Activated T-cell treated with anti-CD3 and anti-CD28 coated beads, Interleukin-2, amount 50 U/mL, for 24 hours (primary cell): ENCODE measurements at regions not wholly inside any gene's neighbourhood (a gene's known extent, or its start where the extent isn't known, plus 50 kb on each side); places are given as distances from the start of the nearest gene placed in this dataset.
"Not testable (repeated sequence)": the region's sequence is repeated elsewhere in the genome, so short reads cannot be mapped to it uniquely, and the experiment has no call there.

Experiments
- DNase-seq: peaks from one replicate; pipeline ENCODE4 v3.0.0-alpha.2; 2020
- H3K27ac Mint-ChIP-seq: 2 replicates; pipeline ENCODE4 v1.8.0; 2020; ENCODE audit warnings: mild to moderate bottlenecking, mixed read lengths
- H3K27me3 Mint-ChIP-seq: 2 replicates; pipeline ENCODE4 v1.8.0; 2020; ENCODE audit warnings: mixed read lengths
- H3K36me3 Mint-ChIP-seq: 2 replicates; pipeline ENCODE4 v1.8.0; 2020; ENCODE audit warnings: low read depth, mixed read lengths
- H3K4me1 Mint-ChIP-seq: 2 replicates; pipeline ENCODE4 v1.8.0; 2020; ENCODE audit warnings: low read depth, mixed read lengths
- H3K4me3 Mint-ChIP-seq: 2 replicates; pipeline ENCODE4 v1.8.0; 2020; ENCODE audit warnings: mild to moderate bottlenecking, moderate library complexity, mixed read lengths
- H3K9me3 Mint-ChIP-seq: 2 replicates; pipeline ENCODE4 v1.8.0; 2020; ENCODE audit warnings: mixed read lengths

DNA sequence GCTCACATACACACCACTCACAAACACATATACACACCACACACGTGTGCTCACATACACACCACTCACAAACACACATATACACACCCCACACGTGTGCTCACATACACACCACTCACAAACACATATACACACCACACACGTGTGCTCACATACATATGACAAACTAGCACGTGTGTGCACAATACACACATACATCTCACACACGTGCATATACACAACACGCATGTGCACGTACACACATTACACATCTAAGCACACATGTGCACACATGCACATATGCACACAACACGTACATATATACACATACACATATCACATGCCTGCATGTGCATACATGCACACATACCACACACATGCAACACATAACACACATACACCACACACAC is 78.3 kb upstream of the FOXK1 start:
- no peaks in the 10 kb centered on the region for H3K4me1 Mint-ChIP-seq
- H3K27ac Mint-ChIP-seq: no peak overlapping the region
- no peak overlapping the region for H3K4me3 Mint-ChIP-seq
- H3K9me3 Mint-ChIP-seq: no peaks in the 10 kb centered on the region
- no peak for DNase-seq
- H3K36me3 Mint-ChIP-seq: no peaks in the 10 kb centered on the region
- no peaks in the 10 kb centered on the region for H3K27me3 Mint-ChIP-seq

DNA sequence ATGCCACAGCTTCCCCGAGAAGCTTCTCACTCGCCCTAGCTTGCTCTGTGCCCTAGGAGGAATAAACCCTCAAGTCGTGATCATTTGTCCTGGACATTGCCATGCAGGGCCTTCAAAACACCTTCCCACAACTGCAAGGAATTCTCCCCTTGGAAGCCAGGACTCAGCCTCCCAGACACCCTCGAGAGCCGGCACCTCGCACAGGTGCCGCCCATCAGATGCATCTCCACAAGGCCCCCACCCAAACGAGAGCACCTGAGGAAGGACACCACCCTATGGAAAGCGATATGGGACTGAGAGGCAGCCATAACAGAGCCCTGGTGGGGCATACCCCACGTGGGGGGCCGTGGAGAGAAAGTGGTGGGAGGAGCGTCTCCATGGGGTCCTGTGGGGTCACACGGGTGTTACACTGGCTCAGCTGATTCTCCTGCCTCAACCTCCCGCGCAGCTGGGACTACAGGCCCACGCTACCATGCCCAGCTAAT is 77.6 kb upstream of the FOXK1 start:
- Mint-ChIP-seq H3K27ac (no peak overlapping the region), H3K27me3 (no peaks in the 10 kb centered on the region), H3K4me3 (no peak overlapping the region), H3K36me3 (no peaks in the 10 kb centered on the region), H3K4me1 (no peaks in the 10 kb centered on the region), H3K9me3 (no peaks in the 10 kb centered on the region)
- DNase-seq: no peak

DNA sequence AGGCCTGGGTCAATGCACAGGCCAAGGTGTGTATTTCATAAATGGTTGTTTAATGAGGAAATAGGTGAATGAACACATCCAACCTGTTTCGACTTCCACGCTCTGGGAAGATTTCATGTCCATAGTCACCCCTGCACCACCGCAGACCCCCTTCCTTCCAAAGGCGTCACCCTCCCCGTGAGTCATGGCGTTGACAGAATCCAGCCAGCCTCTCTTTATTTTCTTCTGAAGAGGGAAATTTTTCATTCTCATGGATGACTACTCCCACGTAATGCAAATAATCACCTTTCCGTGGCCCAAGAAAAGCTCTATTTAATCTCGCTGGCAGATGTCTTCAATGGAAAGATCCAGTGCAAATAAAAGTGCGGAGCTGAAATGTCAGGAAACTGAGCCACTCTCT is 75.3 kb upstream of the FOXK1 start:
- no peaks in the 10 kb centered on the region for H3K9me3 Mint-ChIP-seq
- no peaks in the 10 kb centered on the region for H3K36me3 Mint-ChIP-seq
- no peaks in the 10 kb centered on the region for H3K27me3 Mint-ChIP-seq
- DNase-seq: no peak
- H3K4me3 Mint-ChIP-seq: no peak overlapping the region
- H3K27ac Mint-ChIP-seq: no peak overlapping the region
- no peaks in the 10 kb centered on the region for H3K4me1 Mint-ChIP-seq

DNA sequence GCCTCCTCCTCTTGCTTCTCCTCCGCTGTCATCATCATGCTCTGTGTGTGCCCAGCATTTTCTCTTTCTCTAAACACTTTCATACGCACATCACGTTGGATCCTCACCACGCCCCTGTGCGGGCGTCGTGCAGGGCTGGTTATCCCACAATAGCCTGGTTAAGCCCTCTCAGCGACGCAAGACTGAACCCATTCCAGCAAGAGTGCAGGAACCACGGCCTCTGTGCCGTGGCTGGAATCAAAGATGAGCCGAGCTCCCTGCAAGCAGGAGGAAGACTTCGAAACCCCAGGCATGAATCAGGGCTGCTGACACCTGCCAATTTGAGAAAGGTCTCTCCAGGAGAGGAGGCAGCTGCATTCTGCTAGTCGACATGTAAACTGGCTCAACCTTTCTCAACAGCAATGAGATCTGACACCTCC is 74.8 kb upstream of the FOXK1 start:
- no peak overlapping the region for H3K4me3 Mint-ChIP-seq
- no peak for DNase-seq
- no peaks in the 10 kb centered on the region for H3K27me3 Mint-ChIP-seq
- H3K9me3 Mint-ChIP-seq: no peaks in the 10 kb centered on the region
- no peaks in the 10 kb centered on the region for H3K4me1 Mint-ChIP-seq
- H3K36me3 Mint-ChIP-seq: no peaks in the 10 kb centered on the region
- no peak overlapping the region for H3K27ac Mint-ChIP-seq

DNA sequence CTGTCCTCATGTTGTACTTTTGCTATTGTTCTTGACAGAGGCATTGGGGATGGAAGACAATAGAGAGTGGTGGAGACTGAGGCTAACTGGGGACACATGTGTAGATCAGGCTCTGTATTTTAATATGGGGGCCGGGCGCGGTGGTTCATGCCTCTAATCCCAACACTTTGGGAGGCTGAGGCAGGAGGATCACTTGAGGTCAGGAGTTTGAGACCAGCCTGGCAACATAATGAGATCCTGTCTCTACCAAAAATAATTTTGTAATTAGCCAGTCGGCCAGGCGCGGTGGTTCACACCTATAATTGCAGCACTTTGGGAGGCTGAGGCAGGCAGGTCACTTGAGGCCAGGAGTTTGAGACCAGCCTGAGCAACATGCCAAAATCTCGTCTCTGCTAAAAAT is 72.5 kb upstream of the FOXK1 start:
- H3K4me1 Mint-ChIP-seq, H3K9me3 Mint-ChIP-seq, H3K27me3 Mint-ChIP-seq, H3K27ac Mint-ChIP-seq, H3K36me3 Mint-ChIP-seq, DNase-seq, H3K4me3 Mint-ChIP-seq: not testable (repeated sequence)

DNA sequence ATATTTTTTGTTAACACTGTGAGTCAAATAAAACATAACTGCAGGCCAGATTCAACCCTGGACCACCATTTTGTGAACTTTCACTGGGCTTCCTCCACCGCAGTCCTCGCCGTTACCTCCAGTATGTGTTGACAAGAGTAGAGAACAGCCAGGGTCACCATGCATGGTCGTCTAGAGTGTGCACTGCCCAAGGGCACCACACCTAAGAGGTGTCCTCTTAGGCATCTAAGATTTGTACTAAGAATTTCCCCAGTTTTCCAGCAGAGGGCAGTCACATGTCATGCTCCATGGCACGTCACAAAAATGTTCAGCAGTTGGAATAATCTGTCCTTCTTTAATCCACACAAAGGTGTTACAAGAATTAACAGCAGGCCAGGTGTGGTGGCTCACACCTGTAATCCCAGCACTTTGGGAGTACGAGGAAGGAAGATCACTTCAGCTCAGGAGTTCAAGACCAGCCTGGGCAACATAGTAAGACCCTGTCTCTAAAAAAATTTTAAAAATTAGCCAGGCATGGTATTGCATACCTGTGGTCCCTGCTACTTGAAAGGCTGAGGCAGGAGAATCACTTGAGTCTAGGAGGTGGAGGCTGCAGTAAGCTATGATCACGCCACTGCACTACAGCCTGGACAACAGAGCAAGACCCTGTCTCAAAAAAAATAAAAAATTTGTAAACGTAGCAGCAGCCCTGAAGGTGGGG is 71.2 kb upstream of the FOXK1 start:
- Mint-ChIP-seq H3K27me3 (no peaks in the 10 kb centered on the region), H3K4me1 (peaks cover 9% of the 10 kb centered on the region), H3K9me3 (no peaks in the 10 kb centered on the region), H3K36me3 (no peaks in the 10 kb centered on the region), H3K27ac (no peak overlapping the region), H3K4me3 (no peak overlapping the region)
- DNase-seq: peak; percentile 54

DNA sequence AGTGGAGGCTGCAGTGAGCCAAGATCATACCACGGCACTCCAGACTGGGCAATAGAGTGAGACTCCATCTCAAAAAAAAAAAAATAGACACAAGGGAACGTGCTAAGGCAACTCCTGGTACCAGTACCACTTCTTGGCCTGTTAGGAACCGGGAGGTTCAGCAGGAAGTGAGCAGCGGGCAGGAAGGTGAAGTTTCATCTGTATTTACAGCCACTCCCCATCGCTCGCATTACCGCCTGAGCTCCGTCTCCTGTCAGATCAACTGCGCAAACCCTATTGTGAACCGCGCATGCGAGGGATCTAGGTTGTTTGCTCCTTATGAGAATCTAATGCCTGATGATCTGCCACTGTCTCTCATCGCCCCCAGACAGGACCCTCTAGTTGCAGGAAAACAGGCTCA is 69.9 kb upstream of the FOXK1 start:
- Mint-ChIP-seq H3K4me3 (no peak overlapping the region), H3K27ac (no peak overlapping the region), H3K27me3 (no peaks in the 10 kb centered on the region), H3K4me1 (peaks cover 9% of the 10 kb centered on the region), H3K36me3 (no peaks in the 10 kb centered on the region), H3K9me3 (no peaks in the 10 kb centered on the region)
- DNase-seq: no peak

DNA sequence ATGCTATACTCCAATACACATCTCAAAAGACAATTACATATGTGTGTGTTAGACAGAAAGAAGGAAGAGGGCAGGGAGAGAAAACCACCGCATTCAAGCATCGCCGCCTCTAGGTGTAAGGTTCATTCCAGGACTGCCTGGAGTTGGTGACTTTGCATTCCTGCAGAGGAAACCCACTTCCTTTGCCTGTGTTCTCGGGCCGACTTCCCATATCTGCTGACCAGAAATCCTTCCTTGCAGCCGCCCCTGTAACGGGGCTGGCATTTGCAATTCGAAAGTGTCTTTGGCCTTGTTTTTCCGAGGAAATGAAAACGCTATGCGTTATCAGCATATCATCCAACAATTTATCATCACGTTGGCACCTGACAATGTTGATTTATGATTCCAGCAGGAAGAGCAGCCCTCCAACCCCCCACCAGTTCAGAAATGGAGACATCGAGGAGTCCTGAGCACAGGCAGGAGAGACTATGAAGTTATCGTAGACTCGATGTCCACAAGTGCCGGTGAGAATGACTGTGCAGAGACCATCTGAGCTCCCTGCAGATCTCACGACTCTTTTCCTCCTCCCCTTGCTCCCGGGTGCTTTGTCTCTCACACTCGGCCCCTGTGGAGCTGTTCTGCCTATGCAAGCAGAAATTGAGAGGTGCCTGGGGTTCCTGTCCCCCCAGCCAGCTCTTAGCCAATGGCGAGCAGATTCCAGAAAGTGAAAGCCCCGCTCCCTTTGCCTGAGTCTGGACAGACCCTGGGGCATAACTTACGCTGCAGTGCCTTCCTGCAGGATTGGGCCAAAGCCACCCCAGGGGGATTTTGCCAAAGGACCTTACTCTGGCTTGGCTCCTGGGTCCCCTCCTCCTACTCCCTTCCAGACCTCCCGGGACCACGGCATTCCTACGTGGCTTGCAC is 68.9 kb upstream of the FOXK1 start:
- no peaks in the 10 kb centered on the region for H3K36me3 Mint-ChIP-seq
- no peak overlapping the region for H3K27ac Mint-ChIP-seq

DNA sequence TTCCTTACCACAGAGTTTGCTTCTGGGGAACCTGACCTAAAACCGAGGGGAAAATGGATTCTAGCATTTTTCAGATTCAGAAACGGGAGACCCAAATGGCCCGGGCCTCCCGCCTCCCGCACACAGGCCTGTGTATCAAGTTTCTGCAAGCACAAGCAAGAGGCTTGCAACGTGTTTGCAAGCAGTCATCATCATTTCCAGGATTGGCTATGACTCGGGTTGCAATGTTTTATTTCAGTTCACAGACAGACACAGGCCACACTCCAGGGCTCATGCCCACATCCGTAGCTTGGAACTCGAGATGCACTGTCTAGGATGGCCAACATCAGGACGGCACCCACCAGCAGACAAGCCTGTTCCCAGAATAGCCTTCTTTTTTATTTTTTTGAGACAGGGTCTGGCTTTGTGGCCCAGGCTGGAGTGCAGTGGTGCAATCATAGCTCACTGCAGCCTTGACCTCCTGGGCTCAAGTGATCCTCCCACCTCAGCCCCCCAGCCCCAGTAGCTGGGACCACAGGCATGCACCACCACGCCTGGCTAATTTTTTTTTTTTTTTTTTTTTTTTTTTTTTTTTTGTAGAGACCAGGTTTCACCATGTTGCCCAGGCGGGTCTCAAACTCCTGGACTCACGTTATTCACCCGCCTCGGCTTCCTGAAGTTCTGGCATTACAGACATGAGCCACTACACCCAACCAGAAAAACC is 68.1 kb upstream of the FOXK1 start:
- H3K4me3 Mint-ChIP-seq: no peak overlapping the region
- no peak for DNase-seq
- H3K36me3 Mint-ChIP-seq: no peaks in the 10 kb centered on the region
- H3K9me3 Mint-ChIP-seq: no peaks in the 10 kb centered on the region
- peaks cover 9% of the 10 kb centered on the region for H3K4me1 Mint-ChIP-seq
- no peak overlapping the region for H3K27ac Mint-ChIP-seq
- no peaks in the 10 kb centered on the region for H3K27me3 Mint-ChIP-seq

More for the DNA sequence above, 68.9 kb upstream of the FOXK1 start:
- H3K4me3 Mint-ChIP-seq: peak overlapping the region; percentile 15
- no peaks in the 10 kb centered on the region for H3K27me3 Mint-ChIP-seq
- peaks cover 9% of the 10 kb centered on the region for H3K4me1 Mint-ChIP-seq
- no peaks in the 10 kb centered on the region for H3K9me3 Mint-ChIP-seq
- no peak for DNase-seq

DNA sequence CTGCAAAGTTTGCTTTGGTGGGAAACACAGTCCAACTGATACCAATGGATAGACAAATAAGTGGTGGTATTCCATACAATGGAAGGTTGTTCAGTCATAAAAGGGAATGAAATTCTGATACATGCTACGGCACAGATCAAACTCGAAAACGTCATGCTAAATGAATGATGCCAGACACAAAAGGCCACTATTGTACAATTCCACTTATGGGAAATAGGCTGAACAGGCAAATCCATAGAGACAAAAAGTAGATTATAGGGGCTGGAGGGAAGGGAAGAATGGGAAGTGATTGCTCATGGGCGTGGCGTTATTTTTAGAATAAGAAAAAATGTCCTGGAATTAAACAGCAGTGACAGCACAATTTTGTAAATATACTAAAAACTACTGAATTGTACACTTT is 66.0 kb upstream of the FOXK1 start:
- no peaks in the 10 kb centered on the region for H3K27me3 Mint-ChIP-seq

DNA sequence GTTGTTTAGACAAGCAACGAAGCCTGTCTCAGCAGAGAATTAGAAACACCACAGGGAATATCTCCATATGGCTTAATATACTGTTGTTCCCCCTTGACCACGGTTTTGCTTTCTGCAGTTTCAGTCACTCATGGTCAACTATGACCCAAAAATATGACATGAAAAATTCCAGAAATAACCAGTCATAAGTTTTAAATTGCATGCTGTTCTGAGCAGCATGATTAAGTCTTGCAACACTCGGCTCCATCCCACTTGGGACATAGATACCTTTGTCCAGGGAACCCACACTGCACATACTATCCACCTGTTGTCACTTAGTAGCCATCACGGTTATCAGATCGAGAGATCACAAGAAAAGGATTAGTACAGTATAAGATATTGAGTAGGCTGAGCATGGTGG is 60.7 kb upstream of the FOXK1 start:
- no peaks in the 10 kb centered on the region for H3K36me3 Mint-ChIP-seq
- H3K9me3 Mint-ChIP-seq: peaks cover 3% of the 10 kb centered on the region
- H3K27ac Mint-ChIP-seq: no peak overlapping the region
- H3K4me1 Mint-ChIP-seq: peaks cover 21% of the 10 kb centered on the region
- H3K27me3 Mint-ChIP-seq: no peaks in the 10 kb centered on the region
- H3K4me3 Mint-ChIP-seq: no peak overlapping the region
- no peak for DNase-seq

More for the DNA sequence above, 66.0 kb upstream of the FOXK1 start:
- H3K4me3 Mint-ChIP-seq: no peak overlapping the region
- DNase-seq: no peak
- H3K9me3 Mint-ChIP-seq: no peaks in the 10 kb centered on the region
- H3K36me3 Mint-ChIP-seq: no peaks in the 10 kb centered on the region
- H3K4me1 Mint-ChIP-seq: peaks cover 20% of the 10 kb centered on the region
- no peak overlapping the region for H3K27ac Mint-ChIP-seq

DNA sequence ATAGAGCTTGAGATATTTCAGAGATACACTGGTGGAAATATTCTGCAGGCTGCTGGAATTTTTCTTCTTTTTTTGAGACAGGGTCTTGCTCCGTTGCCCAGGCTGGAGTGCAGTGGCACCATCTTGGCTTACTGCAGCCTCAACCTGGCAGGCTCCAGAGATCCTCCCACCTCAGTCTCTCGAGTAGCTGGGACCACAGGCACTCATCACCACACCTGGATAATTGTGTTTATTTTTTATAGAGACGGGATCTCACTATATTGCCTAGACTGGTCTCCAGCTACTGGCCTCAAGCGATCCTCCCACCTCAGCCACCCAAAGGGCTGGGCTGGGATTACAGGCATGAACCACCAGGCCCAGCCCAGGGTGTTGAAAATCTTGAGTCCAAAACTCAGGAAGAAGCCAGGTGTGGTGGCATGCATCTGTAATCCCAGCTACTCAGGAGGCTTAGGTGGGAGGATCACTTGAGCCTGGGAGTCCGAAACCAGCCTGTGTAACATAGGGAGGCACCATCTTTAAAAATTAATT is 55.7 kb upstream of the FOXK1 start:
- no peak overlapping the region for H3K27ac Mint-ChIP-seq
- H3K9me3 Mint-ChIP-seq: peaks cover 3% of the 10 kb centered on the region
- H3K4me3 Mint-ChIP-seq: no peak overlapping the region
- peaks cover 6% of the 10 kb centered on the region for H3K4me1 Mint-ChIP-seq
- peaks cover 1% of the 10 kb centered on the region for H3K27me3 Mint-ChIP-seq
- H3K36me3 Mint-ChIP-seq: no peaks in the 10 kb centered on the region
- no peak for DNase-seq

DNA sequence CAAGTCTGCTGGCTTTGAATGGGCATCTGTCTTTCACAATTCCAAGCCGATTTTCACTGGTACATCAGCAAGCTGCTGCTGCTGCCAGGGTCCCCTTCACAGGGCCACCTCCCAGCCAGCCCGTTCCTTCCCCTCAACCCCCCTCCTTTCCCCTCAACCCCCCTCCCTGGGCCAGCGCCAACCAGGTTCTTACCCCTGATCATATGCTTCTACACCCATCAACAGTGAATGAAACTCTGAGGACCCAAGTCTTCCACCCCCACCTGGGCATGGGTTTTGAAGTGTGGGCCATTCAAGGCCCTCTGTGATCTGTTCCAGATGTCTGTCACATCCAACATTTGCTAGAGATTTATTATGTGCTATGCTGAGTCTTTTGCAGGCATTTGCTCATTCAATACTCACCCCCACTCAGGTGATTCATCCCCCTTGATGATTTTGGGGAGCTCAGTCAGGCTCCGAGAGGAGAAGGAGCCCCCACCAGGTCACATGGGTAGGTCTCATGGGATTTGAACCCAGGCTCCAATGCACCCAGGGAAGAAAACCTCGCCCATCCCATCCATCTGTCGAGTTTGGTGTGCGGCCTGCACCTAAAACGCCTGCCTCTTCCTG is 52.7 kb upstream of the FOXK1 start:
- peaks cover 7% of the 10 kb centered on the region for H3K27me3 Mint-ChIP-seq
- H3K4me3 Mint-ChIP-seq: no peak overlapping the region
- H3K9me3 Mint-ChIP-seq: no peaks in the 10 kb centered on the region
- no peak for DNase-seq
- H3K4me1 Mint-ChIP-seq: peaks cover 6% of the 10 kb centered on the region
- no peaks in the 10 kb centered on the region for H3K36me3 Mint-ChIP-seq
- no peak overlapping the region for H3K27ac Mint-ChIP-seq
